HG03520 (cell line): ENCODE measurements at regions not wholly inside any gene's neighbourhood (a gene's known extent, or its start where the extent isn't known, plus 50 kb on each side); places are given as distances from the start of the nearest gene placed in this dataset.
A peak's percentile ranks its signal among the peaks of the same experiment; 100 is the strongest.

ENCODE experiments used
- ATAC-seq: cut with Tn5 transposase; IDR thresholded peaks from one replicate; pipeline ENCODE4 v1.9.1; 2021; ENCODE audit warnings: mild to moderate bottlenecking, moderate library complexity; ENCODE audit not compliant: unreplicated experiment

- no peak for ATAC-seq
Observed at GRCh38 chr6:165920896-165921671, 246.6 kb downstream of the TBXT start.

DNA sequence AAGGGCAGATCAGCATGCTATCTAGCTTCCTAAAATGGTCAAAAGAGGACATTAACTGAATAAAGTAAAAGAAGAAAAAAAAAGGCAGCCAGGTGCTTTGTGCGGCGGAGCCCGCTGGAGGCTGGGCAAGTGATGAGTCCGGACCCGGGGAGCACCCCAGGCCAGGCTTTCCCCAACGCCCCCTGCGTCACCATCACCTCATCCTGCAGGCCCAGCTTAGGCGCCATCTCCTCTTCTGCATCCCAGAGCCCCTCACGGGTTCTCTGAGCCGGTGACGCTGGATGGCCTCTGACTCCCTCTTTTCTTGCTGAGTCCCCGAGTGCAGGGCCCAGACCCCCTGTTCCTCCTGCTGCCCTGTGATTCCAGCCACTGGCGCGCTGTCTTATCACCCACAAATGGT lies 250.1 kb downstream of the TBXT start:
- ATAC-seq: no peak

DNA sequence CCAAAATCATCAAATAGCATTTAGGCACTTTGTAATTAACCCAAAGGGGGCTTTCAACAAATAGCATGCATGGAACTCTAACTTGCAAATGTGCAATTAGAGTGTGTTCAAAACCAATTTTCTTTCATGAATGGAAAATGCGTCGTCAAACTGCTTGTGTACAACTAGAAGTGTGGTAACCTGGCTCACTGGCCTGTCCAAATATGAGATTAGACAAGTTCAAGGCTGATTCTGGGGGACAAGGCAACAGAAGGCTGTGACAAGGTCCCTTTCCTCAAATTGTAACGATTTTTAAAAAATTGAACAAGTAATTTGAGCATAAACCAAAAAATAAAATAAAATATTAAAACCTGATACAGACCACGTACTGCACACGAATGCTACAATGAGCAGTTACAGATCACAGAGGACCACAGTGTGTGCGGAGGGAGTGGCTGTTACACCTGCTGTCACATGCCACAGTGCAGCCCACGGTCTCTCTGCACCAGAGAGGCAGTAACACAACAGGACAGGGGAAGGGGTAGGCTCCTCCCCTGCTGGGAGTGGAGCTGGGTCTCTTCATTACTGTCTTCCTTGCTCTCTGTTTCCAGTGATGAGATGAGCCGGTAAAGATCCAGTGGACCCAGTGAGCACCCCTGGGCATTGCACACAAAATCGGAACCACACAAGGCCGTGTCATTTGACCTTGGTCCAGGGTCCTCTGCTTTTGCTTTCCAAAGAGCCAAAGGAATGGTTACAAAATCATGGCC lies 252.2 kb upstream of the PDE10A start:
- ATAC-seq: no peak

DNA sequence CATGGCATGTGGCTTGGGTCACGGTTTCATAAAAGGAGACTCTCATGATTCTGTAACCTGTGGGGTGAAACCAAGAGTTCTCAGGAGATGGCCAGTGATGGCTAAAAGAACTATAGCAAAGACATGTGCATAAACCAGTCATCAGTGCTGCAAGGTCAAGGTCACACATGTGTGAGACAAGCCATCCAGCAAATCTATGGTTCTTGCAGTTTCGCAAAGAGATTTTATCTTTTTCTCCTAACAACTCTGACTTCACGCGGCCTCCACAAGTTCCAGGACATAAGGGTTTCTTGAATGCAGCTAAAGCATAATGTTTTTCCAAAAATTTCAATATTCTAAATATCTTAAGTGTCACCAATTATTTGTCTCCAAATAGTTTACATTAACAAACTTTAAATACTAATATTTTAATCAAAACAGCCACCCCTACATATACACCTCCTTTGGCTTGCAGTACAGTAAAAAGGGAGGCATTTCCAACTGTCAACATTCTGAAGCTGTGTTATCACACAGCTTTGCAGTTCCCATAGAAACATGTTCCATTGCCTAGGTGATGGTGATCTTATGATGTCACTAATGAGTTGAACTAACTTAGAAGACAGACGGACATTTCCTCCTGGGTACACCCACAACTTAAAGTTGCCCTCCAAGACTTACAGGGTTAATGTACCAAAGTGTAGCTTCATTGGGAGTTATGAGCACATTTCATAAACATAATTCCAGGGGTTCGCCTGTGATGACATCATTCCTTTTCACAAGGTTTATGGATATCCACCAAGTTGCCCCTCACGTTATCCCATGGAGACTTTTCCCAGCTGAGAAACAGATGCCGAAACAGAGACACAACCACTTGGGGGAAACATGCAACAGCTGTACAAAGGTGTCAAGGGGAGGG lies 250.9 kb upstream of the PDE10A start:
- ATAC-seq: no peak

DNA sequence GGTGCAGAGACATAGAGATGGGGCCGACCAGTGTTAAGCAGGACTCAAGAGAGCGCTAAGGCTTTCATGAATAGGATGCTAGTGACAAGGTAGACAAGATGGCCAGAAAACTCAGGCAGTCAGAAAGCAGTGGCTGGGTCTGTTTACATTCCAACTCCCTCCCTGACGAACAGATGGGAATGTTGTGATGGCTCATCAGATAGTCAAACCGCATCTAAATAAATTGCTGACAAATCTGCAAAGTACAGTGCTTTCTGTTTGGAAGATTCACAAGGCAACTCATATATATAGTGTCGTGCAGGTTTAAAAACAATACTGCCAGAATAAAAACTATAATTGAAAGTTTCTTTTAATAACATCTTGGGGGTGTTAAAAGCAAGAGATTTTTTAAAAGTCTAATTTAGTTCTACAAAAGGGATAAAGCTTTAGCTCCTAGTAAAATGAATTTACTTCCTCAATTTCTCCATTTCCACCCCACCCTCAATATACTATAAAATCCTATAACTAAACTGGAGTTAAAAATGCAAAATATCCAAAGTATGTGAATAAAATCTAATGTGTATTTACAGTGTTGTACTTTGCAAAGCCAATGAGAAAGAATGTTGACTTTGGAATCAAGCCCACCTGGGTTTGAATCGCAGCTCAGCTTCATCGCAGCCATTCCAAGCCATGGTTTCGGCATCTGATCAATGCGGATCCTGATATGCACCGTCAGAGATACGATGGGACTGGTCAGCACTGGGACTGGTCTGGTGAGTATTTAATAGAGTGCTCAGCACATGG lies 247.3 kb upstream of the PDE10A start:
- ATAC-seq: no peak

DNA sequence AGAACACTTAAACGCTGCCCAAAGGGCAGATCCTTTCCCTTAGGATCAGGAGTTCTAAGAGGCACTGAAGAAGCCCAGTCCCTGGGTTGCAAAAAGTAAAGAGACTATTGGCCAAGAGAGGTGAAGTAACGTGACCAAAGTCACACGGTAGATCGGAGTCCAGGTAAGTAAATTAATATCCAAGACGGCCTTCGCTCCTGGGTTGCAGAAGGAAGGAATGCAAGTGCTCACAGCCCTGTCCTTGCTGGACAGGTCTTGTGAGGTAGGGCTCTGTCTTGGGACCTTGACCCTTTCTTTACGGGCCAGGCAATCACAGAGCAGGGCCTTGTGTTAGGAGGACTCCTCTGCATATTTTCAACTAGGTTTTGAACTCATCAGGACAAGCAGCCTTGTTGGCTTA lies 243.7 kb upstream of the PDE10A start:
- ATAC-seq: no peak

GRCh38 chr6:165905744-165906143 lies 242.7 kb upstream of the PDE10A start:
- ATAC-seq: no peak

DNA sequence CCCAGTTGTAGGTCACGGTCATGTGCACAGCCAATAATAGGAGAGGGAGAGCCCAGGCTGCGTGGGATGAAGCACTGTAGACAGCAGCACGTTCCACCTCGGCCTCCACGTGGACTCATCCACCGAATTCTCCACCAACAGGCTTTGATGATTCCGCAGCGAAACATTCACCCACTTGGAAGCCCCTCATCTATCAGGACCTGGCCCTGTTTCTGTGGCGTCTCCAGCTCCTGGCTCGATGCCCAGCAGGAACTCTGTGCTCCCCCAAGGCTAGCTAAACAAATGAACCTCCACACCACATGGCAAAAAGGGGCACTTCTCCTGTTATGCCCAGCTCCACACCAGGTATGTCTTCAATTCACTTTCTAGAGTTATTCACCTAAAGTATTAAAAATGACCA lies 237.9 kb upstream of the PDE10A start:
- no peak for ATAC-seq

GRCh38 chr6:165899611-165900010 lies 236.6 kb upstream of the PDE10A start:
- no peak for ATAC-seq

- ATAC-seq: no peak
Observed at GRCh38 chr6:165895421-165896165, 232.6 kb upstream of the PDE10A start.

- ATAC-seq: no peak
Observed at GRCh38 chr6:165894171-165894825, 231.3 kb upstream of the PDE10A start.

DNA sequence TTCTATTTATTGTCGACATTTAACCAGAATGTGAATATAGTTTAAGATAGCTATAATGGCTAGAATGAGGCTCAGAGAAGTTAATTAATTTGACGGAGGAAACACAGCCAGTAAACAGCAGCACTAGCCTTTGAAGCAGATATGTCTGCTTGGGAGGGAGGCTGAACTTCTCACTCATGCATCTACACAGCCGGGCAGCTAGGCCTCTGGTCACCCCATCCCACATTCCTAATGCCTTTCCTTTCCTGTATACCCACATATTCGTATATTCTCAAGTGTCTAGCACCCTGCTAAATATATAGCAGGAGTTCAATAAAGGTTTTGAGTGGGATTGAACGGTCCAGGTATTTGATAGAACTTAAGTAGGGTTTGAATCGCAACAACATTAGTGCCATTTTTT lies 230.4 kb upstream of the PDE10A start:
- ATAC-seq: no peak

- ATAC-seq: no peak
Observed at GRCh38 chr6:165891320-165891719, 228.3 kb upstream of the PDE10A start.

GRCh38 chr6:165890404-165890735 lies 227.3 kb upstream of the PDE10A start:
- ATAC-seq: no peak

DNA sequence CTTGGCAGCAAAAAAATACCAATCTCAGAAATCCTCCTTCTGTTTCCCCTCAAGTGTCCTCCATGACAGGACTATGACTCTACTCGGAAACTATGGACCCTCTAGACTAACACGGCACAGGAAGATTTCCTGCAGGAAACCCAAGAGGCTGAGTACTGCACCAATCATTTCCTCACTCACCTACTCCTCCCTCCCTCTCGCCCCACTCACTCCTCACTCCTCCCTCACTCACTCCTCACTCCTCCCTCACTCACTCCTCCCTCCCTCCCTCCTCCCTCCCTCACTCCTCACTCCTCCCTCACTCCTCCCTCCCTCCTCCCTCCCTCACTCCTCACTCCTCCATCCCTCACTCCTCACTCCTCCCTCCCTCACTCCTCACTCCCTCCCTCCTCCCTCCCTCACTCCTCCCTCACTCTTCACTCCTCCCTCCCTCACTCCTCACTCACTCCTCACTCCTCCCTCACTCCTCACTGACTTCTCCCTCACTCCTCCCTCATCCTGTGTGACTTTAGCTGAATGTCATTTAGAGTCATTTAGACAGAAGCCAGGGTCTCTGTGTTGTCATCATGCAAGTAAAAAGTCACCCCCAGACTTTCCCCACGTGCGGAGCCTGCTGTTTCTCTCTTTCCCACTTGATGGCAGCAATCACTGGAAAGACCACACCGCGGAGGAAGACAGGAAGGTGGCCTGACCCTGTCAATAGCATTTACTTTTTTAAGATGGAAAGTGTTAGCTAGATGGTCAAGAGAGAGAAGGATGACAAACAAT lies 226.8 kb upstream of the PDE10A start:
- no peak for ATAC-seq

DNA sequence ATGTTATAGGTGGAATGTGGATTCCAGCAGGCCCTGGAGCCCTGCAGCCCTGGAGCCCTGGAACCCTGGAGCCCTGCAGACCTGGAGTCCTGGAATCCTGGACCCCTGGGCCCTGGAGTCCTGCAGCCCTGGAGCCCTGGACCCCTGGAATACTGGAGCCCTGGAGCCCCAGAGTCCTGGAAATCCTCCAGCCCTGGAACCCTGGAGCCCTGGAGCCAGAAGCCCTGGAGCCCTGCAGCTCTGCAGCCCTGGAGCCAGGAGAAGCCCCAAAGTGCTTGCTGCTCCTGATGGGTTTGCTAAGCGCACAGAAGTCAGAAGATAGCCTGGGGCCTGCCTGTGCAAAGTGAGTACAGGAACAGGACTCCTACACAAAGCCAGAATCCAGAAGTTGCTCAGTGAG lies 223.1 kb upstream of the PDE10A start:
- ATAC-seq: no peak

GRCh38 chr6:165884813-165885765 lies 222.0 kb upstream of the PDE10A start:
- ATAC-seq: peak; percentile 82
